Thyroid gland (tissue), 4 donors: ENCODE measurements at regions not wholly inside any gene's neighbourhood (a gene's known extent, or its start where the extent isn't known, plus 50 kb on each side); places are given as distances from the start of the nearest gene placed in this dataset.

Source experiments
- DNase-seq, 2 donors: peaks; one replicate each; pipeline ENCODE4 v3.0.0-alpha.2; 2019
- H3K27ac ChIP-seq, 3 donors: fragments of 200-600 bp; sonication (generic); 1 replicate in 2 of 3; 2 replicates in 1 of 3; pipeline ENCODE4 v1.5.1; 2016 to 2019; ENCODE audit warnings: mild to moderate bottlenecking in 1 of 3, moderate library complexity in 1 of 3
- H3K27me3 ChIP-seq: fragments of 200-600 bp; sonication (generic); one replicate; pipeline ENCODE4 v1.5.1; 2019
- H3K36me3 ChIP-seq, 2 donors: fragments of 200-600 bp; sonication (generic); one replicate each; pipeline ENCODE4 v1.5.1; 2016 to 2019
- H3K4me1 ChIP-seq, 2 donors: fragments of 200-600 bp; sonication (generic); one replicate each; pipeline ENCODE4 v1.5.1; 2017 to 2019
- H3K4me3 ChIP-seq, 3 donors: fragments of 200-600 bp; sonication (generic); replicated peaks in 1 of 3; 1 replicate in 2 of 3; 2 replicates in 1 of 3; pipeline ENCODE4 v1.5.1; 2016; ENCODE audit warnings: mild to moderate bottlenecking in 1 of 3
- H3K9me3 ChIP-seq: fragments of 200-600 bp; sonication (generic); one replicate; pipeline ENCODE4 v1.5.1; 2017
- POLR2A ChIP-seq, 2 donors: fragments of 450-650 bp; IDR thresholded peaks; one replicate each; pipeline ENCODE4 v1.6.1; 2017; ENCODE audit warnings: antibody characterized with exemption in 2 of 2, mild to moderate bottlenecking in 2 of 2, moderate library complexity in 1 of 2
- WGBS, 2 donors: methylation state at CpG; one replicate each; pipeline ENCODE4 v1.1.5; 2017; 5-methylcytosine and 5-hydroxymethylcytosine counted together
- intact Hi-C: fragments of 100-400 bp; cut with DNase I; formaldehyde crosslinking; loops from one replicate; pipeline ENCODE4 v1.15.1; 2023
- TF ChIP-seq, protein P1 (sequence below), 6 experiments: fragments of 200-600 bp in 3 of 6; fragments of 450-650 bp in 3 of 6; sonication (generic) in 3 of 6; IDR thresholded peaks; one replicate each; pipeline ENCODE4 v1.5.1; 2016 to 2019; ENCODE audit warnings: antibody characterized with exemption in 6 of 6, mild to moderate bottlenecking in 2 of 6, inconsistent platforms in 1 of 6, moderate library complexity in 1 of 6

DNA sequence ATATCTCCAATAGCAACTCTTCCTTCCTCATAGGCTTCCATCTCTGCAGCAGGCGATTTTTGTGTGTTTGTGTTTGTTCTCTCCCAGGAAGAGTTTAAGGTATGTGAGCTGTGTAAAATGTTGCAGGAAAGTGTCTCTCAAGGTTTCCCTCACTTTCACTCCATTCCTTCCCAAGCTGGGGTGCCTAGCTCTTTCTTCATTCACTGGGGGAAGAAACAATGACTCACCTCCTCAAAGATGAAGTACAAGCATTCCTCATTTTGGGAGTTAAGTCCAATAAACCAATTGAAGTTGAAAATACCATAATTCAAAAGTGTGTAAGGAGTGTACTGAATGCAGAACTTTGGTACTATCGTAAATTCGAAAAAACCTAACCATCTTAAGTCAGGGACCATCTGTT, 422.7 kb upstream of the CFAP20DC start:
- WGBS, 2 donors, result 95 to 98% methylated on average over 3 of the region's 3 CpGs
- no peaks in the 10 kb centered on the region for H3K27me3 ChIP-seq
- no peak overlapping the region for H3K4me3 ChIP-seq
- intact Hi-C loops, result no loop called here
- TF ChIP-seq, protein P1, sequence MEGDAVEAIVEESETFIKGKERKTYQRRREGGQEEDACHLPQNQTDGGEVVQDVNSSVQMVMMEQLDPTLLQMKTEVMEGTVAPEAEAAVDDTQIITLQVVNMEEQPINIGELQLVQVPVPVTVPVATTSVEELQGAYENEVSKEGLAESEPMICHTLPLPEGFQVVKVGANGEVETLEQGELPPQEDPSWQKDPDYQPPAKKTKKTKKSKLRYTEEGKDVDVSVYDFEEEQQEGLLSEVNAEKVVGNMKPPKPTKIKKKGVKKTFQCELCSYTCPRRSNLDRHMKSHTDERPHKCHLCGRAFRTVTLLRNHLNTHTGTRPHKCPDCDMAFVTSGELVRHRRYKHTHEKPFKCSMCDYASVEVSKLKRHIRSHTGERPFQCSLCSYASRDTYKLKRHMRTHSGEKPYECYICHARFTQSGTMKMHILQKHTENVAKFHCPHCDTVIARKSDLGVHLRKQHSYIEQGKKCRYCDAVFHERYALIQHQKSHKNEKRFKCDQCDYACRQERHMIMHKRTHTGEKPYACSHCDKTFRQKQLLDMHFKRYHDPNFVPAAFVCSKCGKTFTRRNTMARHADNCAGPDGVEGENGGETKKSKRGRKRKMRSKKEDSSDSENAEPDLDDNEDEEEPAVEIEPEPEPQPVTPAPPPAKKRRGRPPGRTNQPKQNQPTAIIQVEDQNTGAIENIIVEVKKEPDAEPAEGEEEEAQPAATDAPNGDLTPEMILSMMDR (IDR thresholded peaks at IDR 0.05), result no peak
- TF ChIP-seq POLR2A (IDR thresholded peaks at IDR 0.05), result no peak
- no peak overlapping the region for H3K27ac ChIP-seq
- no peaks in the 10 kb centered on the region for H3K4me1 ChIP-seq
- no peak for DNase-seq
- H3K36me3 ChIP-seq, result no peaks in the 10 kb centered on the region
- no peaks in the 10 kb centered on the region for H3K9me3 ChIP-seq

DNA sequence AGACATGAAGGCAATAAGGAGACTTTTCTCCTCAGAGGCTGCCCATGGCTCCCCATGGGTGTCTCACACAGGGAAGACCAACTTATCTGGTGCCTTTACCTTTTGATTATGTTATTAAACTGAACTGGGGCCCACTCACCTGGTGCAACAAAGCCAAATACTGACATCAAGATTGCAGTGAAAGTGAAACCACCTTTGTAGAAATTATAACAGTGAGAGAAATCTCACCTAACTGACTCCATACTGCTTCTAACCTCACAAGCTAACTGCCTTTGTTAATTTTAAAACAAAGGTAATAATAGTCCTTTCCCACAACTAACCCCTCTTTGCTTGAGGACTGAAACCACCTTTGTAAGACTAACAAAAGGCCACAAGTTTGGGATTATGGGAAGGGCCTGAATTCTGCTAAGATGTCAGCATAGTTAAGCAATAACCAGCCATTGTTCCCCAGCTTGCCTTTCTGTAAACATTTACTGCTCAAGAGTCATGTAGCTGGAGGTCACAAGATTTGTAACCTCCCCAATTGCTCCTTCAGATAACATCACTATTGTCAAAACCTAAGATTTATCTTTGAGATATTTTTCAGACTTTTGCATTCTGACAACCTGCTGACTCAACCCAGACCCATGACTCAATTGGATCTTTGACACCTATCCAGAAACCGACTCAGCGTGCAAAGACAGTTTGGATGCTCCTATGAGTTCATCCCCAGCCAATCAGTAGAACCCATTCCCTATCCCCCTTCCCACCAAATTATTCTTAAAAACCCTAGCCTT, 420.3 kb upstream of the CFAP20DC start:
- TF ChIP-seq, protein P1 (IDR thresholded peaks at IDR 0.05), result no peak
- no peak for TF ChIP-seq POLR2A (IDR thresholded peaks at IDR 0.05)
- Histone ChIP-seq H3K9me3 (no peaks in the 10 kb centered on the region), H3K27me3 (no peaks in the 10 kb centered on the region), H3K4me3 (no peak overlapping the region), H3K4me1 (no peaks in the 10 kb centered on the region), H3K27ac (no peak overlapping the region), H3K36me3 (no peaks in the 10 kb centered on the region)
- DNase-seq, result no peak
- intact Hi-C loops, result no loop called here
- 93 to 95% methylated on average over 2 of the region's 2 CpGs for WGBS, 2 donors

DNA sequence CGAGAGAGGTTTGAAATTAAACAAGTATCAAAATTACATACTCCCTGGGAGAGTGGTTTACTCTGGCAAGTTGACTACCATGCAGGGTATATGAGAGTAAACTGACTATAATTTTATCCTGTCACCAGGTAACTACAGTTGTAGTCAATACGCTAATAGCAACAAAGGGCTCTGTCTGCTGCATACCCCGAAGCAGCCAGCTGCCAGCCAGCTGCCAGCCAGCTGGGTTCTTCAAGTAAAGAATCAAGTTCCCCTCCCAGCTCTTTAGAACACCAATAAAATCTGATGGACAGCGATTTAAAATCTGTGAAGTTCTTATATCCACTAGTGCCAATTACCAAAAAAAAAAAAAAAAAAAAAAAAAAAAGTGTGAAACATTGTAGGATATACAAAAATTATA, 417.7 kb upstream of the CFAP20DC start:
- H3K4me1 ChIP-seq, result no peaks in the 10 kb centered on the region
- H3K36me3 ChIP-seq, result no peaks in the 10 kb centered on the region
- no peak for DNase-seq
- H3K27ac ChIP-seq, result no peak overlapping the region
- TF ChIP-seq POLR2A (IDR thresholded peaks at IDR 0.05), result no peak
- no peaks in the 10 kb centered on the region for H3K9me3 ChIP-seq
- H3K4me3 ChIP-seq, result no peak overlapping the region
- intact Hi-C loops, result no loop called here
- H3K27me3 ChIP-seq, result no peaks in the 10 kb centered on the region
- 81 to 82% methylated on average over 4 of the region's 4 CpGs for WGBS, 2 donors

DNA sequence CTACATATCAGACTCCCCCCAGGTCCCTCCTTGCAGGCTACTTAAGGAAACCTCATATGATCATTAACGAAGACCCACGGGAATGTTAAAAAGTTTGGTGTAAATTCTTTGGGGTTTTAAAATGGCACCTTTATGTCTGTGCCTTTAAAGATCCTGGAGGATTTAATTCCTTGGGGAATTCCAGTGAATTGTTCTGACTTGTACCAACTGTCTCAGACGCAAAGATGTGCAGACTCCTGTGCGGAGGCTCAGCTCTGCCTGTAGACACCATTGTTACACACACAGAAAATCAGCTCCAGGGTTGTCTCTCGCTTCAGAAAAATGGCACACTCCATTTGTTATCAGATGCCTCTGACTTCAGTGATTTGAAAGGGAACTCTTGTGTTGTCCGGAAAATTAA, 414.4 kb upstream of the CFAP20DC start:
- Histone ChIP-seq H3K36me3 (no peaks in the 10 kb centered on the region), H3K4me3 (no peak overlapping the region), H3K9me3 (no peaks in the 10 kb centered on the region), H3K4me1 (no peaks in the 10 kb centered on the region), H3K27ac (no peak overlapping the region), H3K27me3 (no peaks in the 10 kb centered on the region)
- intact Hi-C loops, result no loop called here
- TF ChIP-seq, protein P1 (IDR thresholded peaks at IDR 0.05), result no peak
- no peak for TF ChIP-seq POLR2A (IDR thresholded peaks at IDR 0.05)
- 94 to 95% methylated on average over 6 of the region's 6 CpGs for WGBS, 2 donors
- no peak for DNase-seq

DNA sequence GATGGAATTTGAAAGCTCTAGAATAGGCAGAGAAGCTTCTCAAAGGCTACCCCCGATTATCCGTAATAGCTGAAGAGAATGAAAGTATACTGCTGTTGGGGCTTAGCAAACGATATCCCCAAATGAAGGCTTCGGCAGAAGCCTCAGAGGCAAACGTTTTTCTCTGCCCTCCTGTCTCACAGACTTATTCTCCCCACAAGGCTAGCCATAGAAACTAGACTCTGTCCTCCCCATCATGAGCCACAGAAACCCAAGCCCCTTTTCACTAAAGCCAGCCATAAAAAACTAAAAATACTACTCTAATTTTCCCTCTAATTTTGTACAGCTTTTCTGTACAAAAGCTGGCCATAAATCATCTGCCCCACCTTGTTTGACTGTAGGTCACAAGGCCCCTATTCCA, 413.4 kb upstream of the CFAP20DC start:
- Histone ChIP-seq H3K27ac (no peak overlapping the region), H3K9me3 (no peaks in the 10 kb centered on the region), H3K4me1 (no peaks in the 10 kb centered on the region), H3K27me3 (no peaks in the 10 kb centered on the region), H3K36me3 (no peaks in the 10 kb centered on the region), H3K4me3 (no peak overlapping the region)
- WGBS, 2 donors, result 85% methylated on average over 5 of the region's 5 CpGs
- no peak for DNase-seq
- intact Hi-C loops, result no loop called here
- TF ChIP-seq, protein P1 (IDR thresholded peaks at IDR 0.05), result no peak
- TF ChIP-seq POLR2A (IDR thresholded peaks at IDR 0.05), result no peak
